ENCODE measurements at regions not wholly inside any gene's neighbourhood (a gene's known extent, or its start where the extent isn't known, plus 50 kb on each side); places are given as distances from the start of the nearest gene placed in this dataset.
"Not testable (repeated sequence)": the region's sequence is repeated elsewhere in the genome, so short reads cannot be mapped to it uniquely, and the experiment has no call there.

- H3K36me3 ChIP-seq (ENCODE audit: control insufficient read depth, insufficient read depth, low read length) = no peaks in the 10 kb centered on the region
- H3K36me3 Mint-ChIP-seq = no peaks in the 10 kb centered on the region
Observed at GRCh38 chr9:120307599-120307998, 272.4 kb downstream of the CDK5RAP2 start.

GRCh38 chr9:120306561-120306960 is 273.4 kb downstream of the CDK5RAP2 start:
- no peak overlapping the region for H3K27ac ChIP-seq (ENCODE audit: low read length)
- H3K9me3 ChIP-seq (ENCODE audit: control insufficient read depth, insufficient read depth, low read length) = no peaks in the 10 kb centered on the region
- DNase-seq = no peak
- no peaks in the 10 kb centered on the region for H3K36me3 ChIP-seq (ENCODE audit: control insufficient read depth, insufficient read depth, low read length)
- no peak overlapping the region for H3K4me3 ChIP-seq (ENCODE audit: low read length)
- no peak for TF ChIP-seq CTCF (IDR thresholded peaks at IDR 0.05)
- Mint-ChIP-seq H3K27me3 (ENCODE audit: low read depth in 2 of 2) (peaks cover 0 to 15% of the 10 kb centered on the region in 2 donors), H3K36me3 (no peaks in the 10 kb centered on the region), H3K4me3 (no peak overlapping the region), H3K27ac (no peak overlapping the region), H3K9me3 (no peaks in the 10 kb centered on the region), H3K4me1 (no peaks in the 10 kb centered on the region)
- ATAC-seq = no peak
- WGBS (ENCODE audit: insufficient coverage) = 77% methylated on average over 3 of the region's 3 CpGs
- no peaks in the 10 kb centered on the region for H3K4me1 ChIP-seq (ENCODE audit: control insufficient read depth, insufficient read depth, low read length)
- intact Hi-C loops (cut with micrococcal nuclease) = no loop called here
- no peaks in the 10 kb centered on the region for H3K27me3 ChIP-seq (ENCODE audit: control insufficient read depth, insufficient read depth, low read length)

More at GRCh38 chr9:120307599-120307998, 272.4 kb downstream of the CDK5RAP2 start:
- H3K9me3 ChIP-seq (ENCODE audit: control insufficient read depth, insufficient read depth, low read length) = no peaks in the 10 kb centered on the region
- WGBS (ENCODE audit: insufficient coverage) = 79% methylated on average over 2 of the region's 2 CpGs
- no peak for ATAC-seq
- DNase-seq = no peak
- H3K4me1 ChIP-seq (ENCODE audit: control insufficient read depth, insufficient read depth, low read length) = no peaks in the 10 kb centered on the region
- no peak overlapping the region for H3K27ac ChIP-seq (ENCODE audit: low read length)
- Mint-ChIP-seq H3K4me1 (no peaks in the 10 kb centered on the region), H3K9me3 (no peaks in the 10 kb centered on the region), H3K4me3 (no peak overlapping the region), H3K27me3 (ENCODE audit: low read depth in 2 of 2) (peaks cover 0 to 15% of the 10 kb centered on the region in 2 donors), H3K27ac (no peak overlapping the region)
- TF ChIP-seq CTCF (IDR thresholded peaks at IDR 0.05) = no peak
- intact Hi-C loops (cut with micrococcal nuclease) = no loop called here
- H3K4me3 ChIP-seq (ENCODE audit: low read length) = no peak overlapping the region
- H3K27me3 ChIP-seq (ENCODE audit: control insufficient read depth, insufficient read depth, low read length) = no peaks in the 10 kb centered on the region

GRCh38 chr9:120306088-120306487 is 273.9 kb downstream of the CDK5RAP2 start:
- 60% methylated on average over 3 of the region's 3 CpGs for WGBS (ENCODE audit: insufficient coverage)
- H3K4me3 Mint-ChIP-seq = no peak overlapping the region
- H3K36me3 ChIP-seq (ENCODE audit: control insufficient read depth, insufficient read depth, low read length) = no peaks in the 10 kb centered on the region
- TF ChIP-seq CTCF (IDR thresholded peaks at IDR 0.05) = no peak
- H3K27ac ChIP-seq (ENCODE audit: low read length) = no peak overlapping the region
- no peaks in the 10 kb centered on the region for H3K27me3 ChIP-seq (ENCODE audit: control insufficient read depth, insufficient read depth, low read length)
- ATAC-seq (no peak), DNase-seq (no peak)
- H3K27me3 Mint-ChIP-seq (ENCODE audit: low read depth in 2 of 2) = peaks cover 0 to 15% of the 10 kb centered on the region in 2 donors
- no peak overlapping the region for H3K27ac Mint-ChIP-seq
- H3K4me1 Mint-ChIP-seq = no peaks in the 10 kb centered on the region
- no peaks in the 10 kb centered on the region for H3K4me1 ChIP-seq (ENCODE audit: control insufficient read depth, insufficient read depth, low read length)
- H3K36me3 Mint-ChIP-seq = no peaks in the 10 kb centered on the region
- H3K9me3 Mint-ChIP-seq = no peaks in the 10 kb centered on the region
- no peak overlapping the region for H3K4me3 ChIP-seq (ENCODE audit: low read length)
- intact Hi-C loops (cut with micrococcal nuclease) = no loop called here
- no peaks in the 10 kb centered on the region for H3K9me3 ChIP-seq (ENCODE audit: control insufficient read depth, insufficient read depth, low read length)

- ATAC-seq; H3K36me3 Mint-ChIP-seq; DNase-seq; H3K27ac ChIP-seq (ENCODE audit: low read length); H3K9me3 Mint-ChIP-seq; H3K36me3 ChIP-seq (ENCODE audit: control insufficient read depth, insufficient read depth, low read length); intact Hi-C loops (cut with micrococcal nuclease); H3K4me3 Mint-ChIP-seq; H3K4me3 ChIP-seq (ENCODE audit: low read length); H3K4me1 ChIP-seq (ENCODE audit: control insufficient read depth, insufficient read depth, low read length); H3K9me3 ChIP-seq (ENCODE audit: control insufficient read depth, insufficient read depth, low read length); H3K4me1 Mint-ChIP-seq; H3K27ac Mint-ChIP-seq; H3K27me3 ChIP-seq (ENCODE audit: control insufficient read depth, insufficient read depth, low read length): not testable (repeated sequence)
- peaks cover 0 to 15% of the 10 kb centered on the region in 2 donors for H3K27me3 Mint-ChIP-seq (ENCODE audit: low read depth in 2 of 2)
- WGBS (ENCODE audit: insufficient coverage) = 96% methylated on average over 13 of the region's 28 CpGs
Observed at GRCh38 chr9:120304896-120305295, 275.1 kb downstream of the CDK5RAP2 start.
